SK-N-SH treated with all-trans-retinoic acid at 6 μM for 48 hours (cell line): ENCODE measurements at regions not wholly inside any gene's neighbourhood (a gene's known extent, or its start where the extent isn't known, plus 50 kb on each side); places are given as distances from the start of the nearest gene placed in this dataset.
"Not testable (repeated sequence)": the region's sequence is repeated elsewhere in the genome, so short reads cannot be mapped to it uniquely, and the experiment has no call there.

Experiments used
- ATAC-seq: fragments of 200-7000 bp; cut with Tn5 transposase; 3 replicates; pipeline ENCODE4 v1.9.1; 2020; ENCODE audit warnings: mild to moderate bottlenecking, moderate library complexity
- ARNTL ChIP-seq: fragments of 450-650 bp; formaldehyde crosslinking; IDR thresholded peaks from 2 replicates; pipeline ENCODE4 v1.5.0; 2020; ENCODE audit warnings: low read depth, mild to moderate bottlenecking, moderate library complexity, borderline replicate concordance
- BACH2 ChIP-seq: fragments of 250-450 bp; sonication (Bioruptor Pico); IDR thresholded peaks from 2 replicates; pipeline ENCODE4 v1.9.0; 2021; ENCODE audit warnings: mild to moderate bottlenecking, borderline replicate concordance
- CSDC2 ChIP-seq: fragments of 250-450 bp; sonication (Bioruptor Pico); IDR thresholded peaks from 2 replicates; pipeline ENCODE4 v1.5.0; 2020; ENCODE audit warnings: mild to moderate bottlenecking, moderate library complexity
- ESRRG ChIP-seq: fragments of 250-450 bp; sonication (Bioruptor Pico); IDR thresholded peaks from 2 replicates; pipeline ENCODE4 v1.6.1; 2021; ENCODE audit warnings: mild to moderate bottlenecking
- GLIS3 ChIP-seq: fragments of 250-450 bp; sonication (Bioruptor Pico); IDR thresholded peaks from 2 replicates; pipeline ENCODE4 v1.5.0; 2020; ENCODE audit warnings: mild to moderate bottlenecking, moderate library complexity
- ISL1 ChIP-seq: fragments of 250-450 bp; sonication (Bioruptor Pico); IDR thresholded peaks from 2 replicates; pipeline ENCODE4 v2.1.2; 2022; ENCODE audit warnings: mild to moderate bottlenecking, moderate library complexity
- OSR1 ChIP-seq: fragments of 250-450 bp; sonication (Bioruptor Pico); IDR thresholded peaks from 2 replicates; pipeline ENCODE4 v1.8.0; 2022; ENCODE audit warnings: moderate library complexity, mild to moderate bottlenecking, inconsistent platforms
- PATZ1 ChIP-seq: fragments of 250-450 bp; sonication (Bioruptor Pico); IDR thresholded peaks from 2 replicates; pipeline ENCODE4 v1.8.0; 2020; ENCODE audit warnings: mild to moderate bottlenecking, moderate library complexity, borderline replicate concordance
- PPARA ChIP-seq: fragments of 250-450 bp; sonication (Bioruptor Pico); IDR thresholded peaks from 2 replicates; pipeline ENCODE4 v1.5.0; 2020; ENCODE audit warnings: mild to moderate bottlenecking, borderline replicate concordance
- RARB ChIP-seq: fragments of 250-450 bp; sonication (Bioruptor Pico); IDR thresholded peaks from 2 replicates; pipeline ENCODE4 v1.8.0; 2021; ENCODE audit warnings: mild to moderate bottlenecking, moderate library complexity
- SNAI2 ChIP-seq: fragments of 250-450 bp; sonication (Bioruptor Pico); IDR thresholded peaks from 2 replicates; pipeline ENCODE4 v1.5.0; 2020; ENCODE audit warnings: mild to moderate bottlenecking, moderate library complexity
- TCF4 ChIP-seq: fragments of 250-450 bp; sonication (Bioruptor Pico); IDR thresholded peaks from 2 replicates; pipeline ENCODE4 v1.8.0; 2021; ENCODE audit warnings: mild to moderate bottlenecking, moderate library complexity, borderline replicate concordance
- TOX ChIP-seq: fragments of 250-450 bp; sonication (Bioruptor Pico); IDR thresholded peaks from 2 replicates; pipeline ENCODE4 v1.8.0; 2021; ENCODE audit warnings: mild to moderate bottlenecking, moderate library complexity, borderline replicate concordance
- ZC3H10 ChIP-seq: fragments of 250-450 bp; sonication (Bioruptor Pico); IDR thresholded peaks from 2 replicates; pipeline ENCODE4 v1.5.1; 2021; ENCODE audit warnings: mild to moderate bottlenecking, moderate library complexity
- ZFP3 ChIP-seq: fragments of 250-450 bp; sonication (Bioruptor Pico); IDR thresholded peaks from 2 replicates; pipeline ENCODE4 v1.5.0; 2020; ENCODE audit warnings: mild to moderate bottlenecking, moderate library complexity
- ZFP30 ChIP-seq: fragments of 450-650 bp; formaldehyde crosslinking; IDR thresholded peaks from 2 replicates; pipeline ENCODE4 v1.5.0; 2022; ENCODE audit warnings: mild to moderate bottlenecking, moderate library complexity
- ZNF565 ChIP-seq: fragments of 450-650 bp; formaldehyde crosslinking; conservative IDR thresholded peaks from 2 replicates; pipeline ENCODE4 v1.5.0; 2020; ENCODE audit warnings: low read depth, mild to moderate bottlenecking, moderate library complexity
- ZNF8 ChIP-seq: fragments of 450-650 bp; formaldehyde crosslinking; IDR thresholded peaks from 2 replicates; pipeline ENCODE4 v1.5.0; 2020; ENCODE audit warnings: mild to moderate bottlenecking, moderate library complexity
- TF ChIP-seq, protein P1 (sequence below): fragments of 250-450 bp; sonication (Bioruptor Pico); IDR thresholded peaks from 2 replicates; pipeline ENCODE4 v1.5.1; 2020; ENCODE audit warnings: low read depth, mild to moderate bottlenecking, moderate library complexity
- TF ChIP-seq, protein P2 (sequence below): fragments of 250-450 bp; sonication (Bioruptor Pico); IDR thresholded peaks from 2 replicates; pipeline ENCODE4 v1.5.1; 2021; ENCODE audit warnings: mild to moderate bottlenecking, moderate library complexity
- TF ChIP-seq, protein P3 (sequence below): fragments of 250-450 bp; sonication (Bioruptor Pico); IDR thresholded peaks from 2 replicates; pipeline ENCODE4 v1.8.0; 2021; ENCODE audit warnings: low read depth, mild to moderate bottlenecking, moderate library complexity, borderline replicate concordance
- TF ChIP-seq, protein P4 (sequence below): fragments of 250-450 bp; sonication (Bioruptor Pico); IDR thresholded peaks from 2 replicates; pipeline ENCODE4 v1.5.0; 2020; ENCODE audit warnings: mild to moderate bottlenecking, moderate library complexity

DNA sequence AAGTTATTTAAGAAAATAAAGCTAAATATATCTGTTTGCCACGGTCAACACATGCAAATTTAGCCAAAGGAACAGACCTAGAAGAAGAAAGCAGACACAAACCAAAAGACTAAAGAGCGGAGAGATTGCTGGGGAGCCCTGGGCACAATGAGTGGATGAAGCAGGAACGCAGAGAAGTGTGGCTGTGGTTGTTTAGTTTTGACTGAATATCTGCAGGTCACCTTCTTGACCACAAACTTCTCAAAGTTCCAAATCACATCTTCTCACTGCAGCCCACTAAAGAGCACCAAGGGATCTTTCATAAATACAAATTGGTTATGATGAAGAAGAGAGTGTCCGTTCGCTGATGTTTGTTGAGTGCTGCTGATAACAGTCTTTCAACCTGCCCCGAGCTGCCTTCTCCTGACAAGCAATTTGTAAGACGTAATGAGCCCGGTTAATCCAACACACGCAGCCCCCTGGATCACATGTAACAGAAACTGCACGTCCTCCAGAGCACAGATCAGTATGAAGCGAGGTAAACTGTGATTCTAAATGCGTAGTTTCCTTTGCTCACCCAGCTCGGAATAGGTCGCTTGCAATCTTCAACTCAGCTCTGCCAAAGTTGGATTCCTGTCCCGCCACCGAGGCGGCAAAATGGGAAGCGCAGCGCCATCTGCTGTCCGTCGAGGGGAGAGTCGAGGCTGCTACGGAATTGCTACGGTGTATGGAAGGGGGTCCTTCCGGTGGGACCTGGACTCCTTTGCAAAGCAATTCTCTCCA is 120.8 kb downstream of the GXYLT1 start:
- no peak for TF ChIP-seq ZNF565 (CRISPR knock-in tag)
- TF ChIP-seq, protein P1, sequence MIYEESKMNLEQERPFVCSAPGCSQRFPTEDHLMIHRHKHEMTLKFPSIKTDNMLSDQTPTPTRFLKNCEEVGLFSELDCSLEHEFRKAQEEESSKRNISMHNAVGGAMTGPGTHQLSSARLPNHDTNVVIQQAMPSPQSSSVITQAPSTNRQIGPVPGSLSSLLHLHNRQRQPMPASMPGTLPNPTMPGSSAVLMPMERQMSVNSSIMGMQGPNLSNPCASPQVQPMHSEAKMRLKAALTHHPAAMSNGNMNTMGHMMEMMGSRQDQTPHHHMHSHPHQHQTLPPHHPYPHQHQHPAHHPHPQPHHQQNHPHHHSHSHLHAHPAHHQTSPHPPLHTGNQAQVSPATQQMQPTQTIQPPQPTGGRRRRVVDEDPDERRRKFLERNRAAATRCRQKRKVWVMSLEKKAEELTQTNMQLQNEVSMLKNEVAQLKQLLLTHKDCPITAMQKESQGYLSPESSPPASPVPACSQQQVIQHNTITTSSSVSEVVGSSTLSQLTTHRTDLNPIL (CRISPR knock-in tag), result no peak
- ATAC-seq, result peak; percentile 99

GRCh38 chr12:42021937-42022336 is 122.7 kb downstream of the GXYLT1 start:
- ATAC-seq, result not testable (repeated sequence)

GRCh38 chr12:42021469-42021868 is 123.2 kb downstream of the GXYLT1 start:
- no peak for TF ChIP-seq ISL1 (CRISPR knock-in tag)
- TF ChIP-seq CSDC2 (CRISPR knock-in tag), result no peak
- TF ChIP-seq TOX (CRISPR knock-in tag), result no peak
- no peak for TF ChIP-seq BACH2
- TF ChIP-seq SNAI2 (CRISPR knock-in tag), result no peak
- TF ChIP-seq ARNTL, result no peak
- no peak for ATAC-seq

- TF ChIP-seq, protein P1 (CRISPR knock-in tag), result no peak
- no peak for TF ChIP-seq ZFP3 (CRISPR knock-in tag)
- no peak for TF ChIP-seq BACH2
- TF ChIP-seq, protein P2, sequence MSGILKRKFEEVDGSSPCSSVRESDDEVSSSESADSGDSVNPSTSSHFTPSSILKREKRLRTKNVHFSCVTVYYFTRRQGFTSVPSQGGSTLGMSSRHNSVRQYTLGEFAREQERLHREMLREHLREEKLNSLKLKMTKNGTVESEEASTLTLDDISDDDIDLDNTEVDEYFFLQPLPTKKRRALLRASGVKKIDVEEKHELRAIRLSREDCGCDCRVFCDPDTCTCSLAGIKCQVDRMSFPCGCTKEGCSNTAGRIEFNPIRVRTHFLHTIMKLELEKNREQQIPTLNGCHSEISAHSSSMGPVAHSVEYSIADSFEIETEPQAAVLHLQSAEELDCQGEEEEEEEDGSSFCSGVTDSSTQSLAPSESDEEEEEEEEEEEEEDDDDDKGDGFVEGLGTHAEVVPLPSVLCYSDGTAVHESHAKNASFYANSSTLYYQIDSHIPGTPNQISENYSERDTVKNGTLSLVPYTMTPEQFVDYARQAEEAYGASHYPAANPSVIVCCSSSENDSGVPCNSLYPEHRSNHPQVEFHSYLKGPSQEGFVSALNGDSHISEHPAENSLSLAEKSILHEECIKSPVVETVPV (CRISPR knock-in tag), result no peak
- no peak for TF ChIP-seq PPARA (CRISPR knock-in tag)
- no peak for TF ChIP-seq GLIS3
- TF ChIP-seq TCF4 (CRISPR knock-in tag), result no peak
- TF ChIP-seq ZFP30, result no peak
- no peak for TF ChIP-seq ARNTL
- TF ChIP-seq SNAI2 (CRISPR knock-in tag), result no peak
- no peak for TF ChIP-seq ZC3H10
- TF ChIP-seq, protein P3, sequence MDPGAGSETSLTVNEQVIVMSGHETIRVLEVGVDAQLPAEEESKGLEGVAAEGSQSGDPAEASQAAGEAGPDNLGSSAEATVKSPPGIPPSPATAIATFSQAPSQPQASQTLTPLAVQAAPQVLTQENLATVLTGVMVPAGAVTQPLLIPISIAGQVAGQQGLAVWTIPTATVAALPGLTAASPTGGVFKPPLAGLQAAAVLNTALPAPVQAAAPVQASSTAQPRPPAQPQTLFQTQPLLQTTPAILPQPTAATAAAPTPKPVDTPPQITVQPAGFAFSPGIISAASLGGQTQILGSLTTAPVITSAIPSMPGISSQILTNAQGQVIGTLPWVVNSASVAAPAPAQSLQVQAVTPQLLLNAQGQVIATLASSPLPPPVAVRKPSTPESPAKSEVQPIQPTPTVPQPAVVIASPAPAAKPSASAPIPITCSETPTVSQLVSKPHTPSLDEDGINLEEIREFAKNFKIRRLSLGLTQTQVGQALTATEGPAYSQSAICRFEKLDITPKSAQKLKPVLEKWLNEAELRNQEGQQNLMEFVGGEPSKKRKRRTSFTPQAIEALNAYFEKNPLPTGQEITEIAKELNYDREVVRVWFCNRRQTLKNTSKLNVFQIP (CRISPR knock-in tag), result no peak
- TF ChIP-seq, protein P4, sequence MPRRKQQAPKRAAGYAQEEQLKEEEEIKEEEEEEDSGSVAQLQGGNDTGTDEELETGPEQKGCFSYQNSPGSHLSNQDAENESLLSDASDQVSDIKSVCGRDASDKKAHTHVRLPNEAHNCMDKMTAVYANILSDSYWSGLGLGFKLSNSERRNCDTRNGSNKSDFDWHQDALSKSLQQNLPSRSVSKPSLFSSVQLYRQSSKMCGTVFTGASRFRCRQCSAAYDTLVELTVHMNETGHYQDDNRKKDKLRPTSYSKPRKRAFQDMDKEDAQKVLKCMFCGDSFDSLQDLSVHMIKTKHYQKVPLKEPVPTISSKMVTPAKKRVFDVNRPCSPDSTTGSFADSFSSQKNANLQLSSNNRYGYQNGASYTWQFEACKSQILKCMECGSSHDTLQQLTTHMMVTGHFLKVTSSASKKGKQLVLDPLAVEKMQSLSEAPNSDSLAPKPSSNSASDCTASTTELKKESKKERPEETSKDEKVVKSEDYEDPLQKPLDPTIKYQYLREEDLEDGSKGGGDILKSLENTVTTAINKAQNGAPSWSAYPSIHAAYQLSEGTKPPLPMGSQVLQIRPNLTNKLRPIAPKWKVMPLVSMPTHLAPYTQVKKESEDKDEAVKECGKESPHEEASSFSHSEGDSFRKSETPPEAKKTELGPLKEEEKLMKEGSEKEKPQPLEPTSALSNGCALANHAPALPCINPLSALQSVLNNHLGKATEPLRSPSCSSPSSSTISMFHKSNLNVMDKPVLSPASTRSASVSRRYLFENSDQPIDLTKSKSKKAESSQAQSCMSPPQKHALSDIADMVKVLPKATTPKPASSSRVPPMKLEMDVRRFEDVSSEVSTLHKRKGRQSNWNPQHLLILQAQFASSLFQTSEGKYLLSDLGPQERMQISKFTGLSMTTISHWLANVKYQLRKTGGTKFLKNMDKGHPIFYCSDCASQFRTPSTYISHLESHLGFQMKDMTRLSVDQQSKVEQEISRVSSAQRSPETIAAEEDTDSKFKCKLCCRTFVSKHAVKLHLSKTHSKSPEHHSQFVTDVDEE (CRISPR knock-in tag), result no peak
- no peak for TF ChIP-seq PATZ1 (CRISPR knock-in tag)
- no peak for TF ChIP-seq OSR1 (CRISPR knock-in tag)
- TF ChIP-seq ZNF8, result no peak
- TF ChIP-seq CSDC2 (CRISPR knock-in tag), result no peak
- no peak for TF ChIP-seq ESRRG (CRISPR knock-in tag)
- TF ChIP-seq ISL1 (CRISPR knock-in tag), result no peak
- TF ChIP-seq RARB (CRISPR knock-in tag), result no peak
Measured at GRCh38 chr12:42020226-42020625, 124.4 kb downstream of the GXYLT1 start.

More at GRCh38 chr12:42020226-42020625, 124.4 kb downstream of the GXYLT1 start:
- no peak for ATAC-seq
